ENCODE measurements at regions not wholly inside any gene's neighbourhood (a gene's known extent, or its start where the extent isn't known, plus 50 kb on each side); places are given as distances from the start of the nearest gene placed in this dataset.

- TF ChIP-seq CTCF (conservative IDR thresholded peaks at IDR 0.05; ENCODE audit: low read depth, low read length) = no peak
- TF ChIP-seq EZH2 (IDR thresholded peaks at IDR 0.05; ENCODE audit: borderline replicate concordance, low read depth, low read length, poor library complexity, severe bottlenecking) = no peak
Measured at GRCh38 chr3:74121761-74122160, 492.7 kb downstream of the CNTN3 start.
